Gastrocnemius medialis (tissue), 4 donors: ENCODE measurements at regions not wholly inside any gene's neighbourhood (a gene's known extent, or its start where the extent isn't known, plus 50 kb on each side); places are given as distances from the start of the nearest gene placed in this dataset.

Experiments
- CTCF ChIP-seq, 5 experiments: fragments of 450-650 bp in 3 of 5; fragments of 200-600 bp in 2 of 5; sonication (generic) in 2 of 5; IDR thresholded peaks in 4 of 5; conservative IDR thresholded peaks in 1 of 5; 1 replicate in 4 of 5; 2 replicates in 1 of 5; pipeline ENCODE4 v1.5.1; 2016 to 2019; ENCODE audit warnings: antibody characterized with exemption in 5 of 5, mild to moderate bottlenecking in 3 of 5, moderate library complexity in 3 of 5
- POLR2A ChIP-seq, 2 donors: fragments of 450-650 bp; IDR thresholded peaks; one replicate each; pipeline ENCODE4 v1.6.1; 2017; ENCODE audit warnings: antibody characterized with exemption in 2 of 2, mild to moderate bottlenecking in 2 of 2, moderate library complexity in 2 of 2

- TF ChIP-seq CTCF (IDR thresholded peaks at IDR 0.05 in 4 of 5, conservative IDR thresholded peaks at IDR 0.05 in 1 of 5) (no peak), POLR2A (IDR thresholded peaks at IDR 0.05) (no peak)
Observed at GRCh38 chr12:77364400-77364799, 299.0 kb upstream of the E2F7 start.
